Kidney (tissue), 13 donors: ENCODE measurements at regions not wholly inside any gene's neighbourhood (a gene's known extent, or its start where the extent isn't known, plus 50 kb on each side); places are given as distances from the start of the nearest gene placed in this dataset.

Source experiments
- DNase-seq, 5 donors: peaks; one replicate each; pipeline ENCODE4 v3.0.0-alpha.2; 2013 to 2020
- FAIRE-seq: peaks from 2 replicates; lab custom pipeline; 2012; peaks lifted over from hg19 to GRCh38; lab: Jason Lieb, UNC
- H3K27ac ChIP-seq, 2 donors: one replicate each; pipeline ENCODE4 v1.7.0; 2013; ENCODE audit warnings: low read depth in 2 of 2, low read length in 2 of 2, inconsistent platforms in 1 of 2
- H3K27me3 ChIP-seq: one replicate; pipeline ENCODE4 v1.7.1; 2013; ENCODE audit warnings: low read length, inconsistent platforms; ENCODE audit not compliant: control insufficient read depth, insufficient read depth
- H3K36me3 ChIP-seq, 3 donors: one replicate each; pipeline versions ENCODE4 v1.7.0 to v1.7.1; 2013; ENCODE audit warnings: low read length in 3 of 3, control low read depth in 1 of 3, inconsistent platforms in 1 of 3; ENCODE audit not compliant: insufficient read depth in 3 of 3, control insufficient read depth in 2 of 3
- H3K4me1 ChIP-seq, 3 donors: one replicate each; pipeline versions ENCODE4 v1.7.0 to v1.7.1; 2013; ENCODE audit warnings: low read length in 3 of 3, inconsistent platforms in 1 of 3, low read depth in 1 of 3; ENCODE audit not compliant: control insufficient read depth in 2 of 3, insufficient read depth in 2 of 3
- H3K4me3 ChIP-seq, 3 donors: one replicate each; pipeline versions ENCODE4 v1.7.0 to v1.8.1; 2013; ENCODE audit warnings: low read length in 3 of 3, control low read depth in 1 of 3, inconsistent platforms in 1 of 3
- H3K9ac ChIP-seq, 3 donors: one replicate each; pipeline versions ENCODE4 v1.7.0 to v1.7.1; 2013; ENCODE audit warnings: low read length in 3 of 3, control low read depth in 1 of 3, inconsistent platforms in 1 of 3
- H3K9me3 ChIP-seq, 3 donors: one replicate each; pipeline versions ENCODE4 v1.7.0 to v1.7.1; 2013; ENCODE audit warnings: low read length in 3 of 3, control low read depth in 1 of 3, inconsistent platforms in 1 of 3; ENCODE audit not compliant: control insufficient read depth in 2 of 3, insufficient read depth in 1 of 3
- intact Hi-C: fragments of 100-400 bp; cut with DNase I; formaldehyde crosslinking; loops from one replicate; pipeline ENCODE4 v1.11.1; 2022
- TF ChIP-seq, protein P1 (sequence below): IDR thresholded peaks from 3 replicates; pipeline ENCODE4 v1.5.1; 2012; ENCODE audit warnings: mild to moderate bottlenecking, moderate library complexity, borderline replicate concordance; ENCODE audit not compliant: insufficient read depth; ENCODE audit errors: extremely low read depth
- donor health status: control.
- donor health status: control.
- donor health status: control.
- donor health status: control.
- donor health status: control.
- donor health status: DM: yes; HTN: yes; CAD: no.
- donor health status: Normal renal cell carcinoma (clear cell type).

DNA sequence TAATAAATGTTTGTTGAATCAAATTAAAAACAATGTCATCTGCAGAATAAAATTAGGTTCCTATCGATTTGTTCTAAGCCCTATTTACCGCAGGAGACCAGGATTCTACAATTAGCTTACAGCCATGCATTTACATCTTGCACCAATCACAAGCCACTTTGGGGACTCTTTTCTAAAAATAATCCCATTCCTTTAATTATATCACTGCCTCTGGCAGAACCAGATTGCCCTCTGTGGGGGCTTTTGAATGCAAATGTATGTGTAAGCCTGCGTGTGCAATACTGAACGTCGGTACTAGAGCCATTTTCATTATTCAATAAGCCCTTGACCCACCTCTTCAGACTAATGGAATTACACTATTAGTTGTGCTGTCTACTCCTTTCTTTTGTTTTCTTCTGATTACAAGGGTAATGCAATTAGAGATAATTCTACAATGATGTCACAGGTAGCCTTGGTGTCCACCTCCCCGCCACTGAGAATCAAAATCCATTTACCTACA, 391.3 kb upstream of the XYLT1 start:
- no peak for FAIRE-seq
- no peak overlapping the region for H3K9ac ChIP-seq
- no peaks in the 10 kb centered on the region for H3K27me3 ChIP-seq
- no peaks in the 10 kb centered on the region for H3K9me3 ChIP-seq
- TF ChIP-seq, protein P1, sequence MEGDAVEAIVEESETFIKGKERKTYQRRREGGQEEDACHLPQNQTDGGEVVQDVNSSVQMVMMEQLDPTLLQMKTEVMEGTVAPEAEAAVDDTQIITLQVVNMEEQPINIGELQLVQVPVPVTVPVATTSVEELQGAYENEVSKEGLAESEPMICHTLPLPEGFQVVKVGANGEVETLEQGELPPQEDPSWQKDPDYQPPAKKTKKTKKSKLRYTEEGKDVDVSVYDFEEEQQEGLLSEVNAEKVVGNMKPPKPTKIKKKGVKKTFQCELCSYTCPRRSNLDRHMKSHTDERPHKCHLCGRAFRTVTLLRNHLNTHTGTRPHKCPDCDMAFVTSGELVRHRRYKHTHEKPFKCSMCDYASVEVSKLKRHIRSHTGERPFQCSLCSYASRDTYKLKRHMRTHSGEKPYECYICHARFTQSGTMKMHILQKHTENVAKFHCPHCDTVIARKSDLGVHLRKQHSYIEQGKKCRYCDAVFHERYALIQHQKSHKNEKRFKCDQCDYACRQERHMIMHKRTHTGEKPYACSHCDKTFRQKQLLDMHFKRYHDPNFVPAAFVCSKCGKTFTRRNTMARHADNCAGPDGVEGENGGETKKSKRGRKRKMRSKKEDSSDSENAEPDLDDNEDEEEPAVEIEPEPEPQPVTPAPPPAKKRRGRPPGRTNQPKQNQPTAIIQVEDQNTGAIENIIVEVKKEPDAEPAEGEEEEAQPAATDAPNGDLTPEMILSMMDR, result no peak
- H3K4me1 ChIP-seq, result no peaks in the 10 kb centered on the region
- no peak overlapping the region for H3K27ac ChIP-seq
- no peaks in the 10 kb centered on the region for H3K36me3 ChIP-seq
- DNase-seq, result no peak
- intact Hi-C loops, result no loop called here
- no peak overlapping the region for H3K4me3 ChIP-seq

DNA sequence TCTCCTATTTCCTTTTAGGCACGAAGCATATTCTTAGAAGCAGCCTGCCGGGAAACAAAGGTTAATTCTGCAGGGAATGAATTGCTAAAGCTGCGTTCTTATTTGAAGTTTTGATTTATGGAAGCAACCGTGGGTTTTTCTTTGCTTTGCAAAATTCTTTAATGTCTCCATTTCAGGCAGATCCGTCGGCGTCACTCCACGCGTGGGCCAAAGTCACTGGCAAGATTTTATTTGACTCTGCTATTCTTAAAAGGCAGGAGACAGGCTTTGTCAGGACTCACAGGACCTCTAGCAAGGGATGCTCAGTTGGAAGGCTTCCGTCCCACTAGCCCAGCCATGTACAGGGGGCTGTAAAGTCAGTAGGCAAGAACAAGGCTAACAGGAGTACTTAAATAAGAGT, 387.3 kb upstream of the XYLT1 start:
- Histone ChIP-seq H3K36me3 (no peaks in the 10 kb centered on the region), H3K9me3 (no peaks in the 10 kb centered on the region), H3K4me1 (no peaks in the 10 kb centered on the region), H3K27ac (no peak overlapping the region), H3K27me3 (no peaks in the 10 kb centered on the region), H3K9ac (no peak overlapping the region), H3K4me3 (no peak overlapping the region)
- TF ChIP-seq, protein P1, result no peak
- DNase-seq, result peak in 1 of 5 donors; percentile 15
- FAIRE-seq, result no peak
- intact Hi-C loops, result no loop called here

DNA sequence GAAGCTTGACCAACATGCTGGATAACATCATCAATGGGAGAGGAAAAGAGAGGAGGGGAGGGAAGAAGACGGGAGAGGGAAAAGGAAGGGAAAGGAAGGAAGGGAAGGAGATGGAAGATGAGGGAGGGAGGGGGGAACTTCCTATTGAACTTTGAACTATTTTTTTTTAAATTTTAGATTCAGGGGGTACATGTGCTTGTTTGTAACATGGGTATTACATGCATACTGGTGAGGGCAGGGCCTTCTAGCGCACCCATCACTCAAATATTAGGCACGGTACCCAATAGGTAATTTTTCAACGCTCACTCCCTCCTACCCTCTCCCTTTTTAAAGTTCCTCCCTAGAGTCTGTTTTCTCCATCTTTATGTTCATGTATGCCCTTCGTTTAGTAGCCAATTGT, 383.2 kb upstream of the XYLT1 start:
- no peak overlapping the region for H3K27ac ChIP-seq
- no peaks in the 10 kb centered on the region for H3K27me3 ChIP-seq
- TF ChIP-seq, protein P1, result no peak
- intact Hi-C loops, result no loop called here
- H3K36me3 ChIP-seq, result no peaks in the 10 kb centered on the region
- FAIRE-seq (no peak), DNase-seq (no peak)
- no peak overlapping the region for H3K9ac ChIP-seq
- H3K4me1 ChIP-seq, result no peaks in the 10 kb centered on the region
- no peak overlapping the region for H3K4me3 ChIP-seq
- no peaks in the 10 kb centered on the region for H3K9me3 ChIP-seq
